Endothelial cell of umbilical vein (primary cell): ENCODE measurements at regions not wholly inside any gene's neighbourhood (a gene's known extent, or its start where the extent isn't known, plus 50 kb on each side); places are given as distances from the start of the nearest gene placed in this dataset.

Source experiments
- BruUV-seq: library from RNA; stranded (reverse); fragments of 400-500 nt; replicated peaks from 2 replicates; lab custom pipeline; 2021; lab: Mats Ljungman, UMichigan
- CTCF ChIA-PET: fragments of 300-600, 350-600 bp; sonication (Branson Sonifier 250); formaldehyde crosslinking; loops from one replicate; lab custom pipeline; 2021; ENCODE audit warnings: antibody characterized with exemption, inconsistent platforms; lab: Charles Lee
- POLR2A ChIA-PET: fragments of 300-600, 350-600 bp; sonication (Branson Sonifier 250); formaldehyde crosslinking; loops from one replicate; lab custom pipeline; 2021; ENCODE audit warnings: antibody characterized with exemption, inconsistent platforms; lab: Charles Lee
- DNase-seq: peaks from one replicate; pipeline ENCODE4 v3.0.0-alpha.2; 2011; ENCODE audit warnings: low read depth, low spot score
- FAIRE-seq: peaks from 2 replicates; lab custom pipeline; 2011; peaks lifted over from hg19 to GRCh38; lab: Jason Lieb, UNC
- H2AFZ ChIP-seq: 2 replicates; pipeline ENCODE4 v1.6.0; 2012; ENCODE audit warnings: low read depth, low read length, control low read depth, inconsistent platforms
- H3K27ac ChIP-seq: 2 replicates; pipeline ENCODE4 v1.5.1; 2011; ENCODE audit warnings: low read depth, mild to moderate bottlenecking, control low read depth, low read length, moderate library complexity; ENCODE audit not compliant: insufficient read depth
- H3K27me3 ChIP-seq, 2 experiments: 2 replicates each; pipeline versions ENCODE4 v1.6.0 to v1.6.1; 2011; ENCODE audit warnings: low read length in 2 of 2, mixed read lengths in 1 of 2; ENCODE audit not compliant: control insufficient read depth in 2 of 2, insufficient read depth in 2 of 2
- H3K36me3 ChIP-seq, 2 experiments: 2 replicates in 1 of 2; 3 replicates in 1 of 2; pipeline ENCODE4 v1.5.1; 2011; ENCODE audit warnings: low read length in 2 of 2, mild to moderate bottlenecking in 1 of 2, moderate library complexity in 1 of 2; ENCODE audit not compliant: control insufficient read depth in 2 of 2, insufficient read depth in 2 of 2; ENCODE audit errors: extremely low read depth in 1 of 2
- H3K4me1 ChIP-seq: 3 replicates; pipeline ENCODE4 v1.5.1; 2011; ENCODE audit warnings: mild to moderate bottlenecking, low read length; ENCODE audit not compliant: control insufficient read depth, insufficient read depth; ENCODE audit errors: extremely low read depth
- H3K4me2 ChIP-seq: 2 replicates; pipeline ENCODE4 v1.6.1; 2011; ENCODE audit warnings: low read length, control low read depth, mixed read lengths; ENCODE audit not compliant: insufficient read depth
- H3K4me3 ChIP-seq, 3 experiments: fragments of 200-600 bp in 1 of 3; sonication (generic), shearing (Covaris generic) in 1 of 3; replicated peaks in 1 of 3; 2 replicates each; pipeline ENCODE4 v1.5.1; 2011 to 2016; ENCODE audit warnings: control low read depth in 3 of 3, low read length in 3 of 3, mild to moderate bottlenecking in 2 of 3, inconsistent platforms in 1 of 3, low read depth in 1 of 3, moderate library complexity in 1 of 3; ENCODE audit not compliant: insufficient read depth in 1 of 3
- H3K79me2 ChIP-seq: 2 replicates; pipeline ENCODE4 v1.6.0; 2012; ENCODE audit warnings: low read length, inconsistent platforms; ENCODE audit not compliant: control insufficient read depth, insufficient read depth
- H3K9ac ChIP-seq: replicated peaks from 2 replicates; pipeline ENCODE3; 2011; ENCODE audit warnings: low read length, control low read depth; ENCODE audit not compliant: insufficient read depth; ENCODE audit errors: extremely low read depth
- H3K9me1 ChIP-seq: replicated peaks from 3 replicates; pipeline ENCODE4 v1.6.0; 2011; ENCODE audit warnings: mild to moderate bottlenecking, low read length; ENCODE audit not compliant: control insufficient read depth, insufficient read depth; ENCODE audit errors: extremely low read depth
- H3K9me3 ChIP-seq: replicated peaks from 2 replicates; pipeline ENCODE4 v1.5.1; 2012; ENCODE audit warnings: low read length, inconsistent platforms; ENCODE audit not compliant: control insufficient read depth, insufficient read depth
- H4K20me1 ChIP-seq: replicated peaks from 2 replicates; pipeline ENCODE3; 2011; ENCODE audit warnings: mild to moderate bottlenecking, low read length; ENCODE audit not compliant: control insufficient read depth, insufficient read depth; ENCODE audit errors: extremely low read depth
- EZH2 ChIP-seq: IDR thresholded peaks from 2 replicates; pipeline ENCODE4 v1.6.1; 2012; ENCODE audit warnings: borderline replicate concordance, low read depth, mild to moderate bottlenecking, moderate library complexity, low read length, inconsistent platforms; ENCODE audit not compliant: severe bottlenecking
- FOS ChIP-seq: IDR thresholded peaks from 2 replicates; pipeline ENCODE4 v1.6.1; 2011; ENCODE audit warnings: mild to moderate bottlenecking, low read length, moderate library complexity, borderline replicate concordance; ENCODE audit not compliant: insufficient read depth
- GATA2 ChIP-seq: IDR thresholded peaks from 2 replicates; pipeline ENCODE4 v1.7.0; 2011; ENCODE audit warnings: low read depth, mild to moderate bottlenecking, moderate library complexity, mixed read lengths, low read length; ENCODE audit not compliant: insufficient read length, insufficient read depth
- JUN ChIP-seq: IDR thresholded peaks from 2 replicates; pipeline ENCODE4 v1.6.1; 2011; ENCODE audit warnings: borderline replicate concordance, low read depth; ENCODE audit not compliant: insufficient read length, insufficient read depth
- MYC ChIP-seq: IDR thresholded peaks from one replicate; pipeline ENCODE4 v1.6.1; 2011; ENCODE audit warnings: mild to moderate bottlenecking, low read depth, low read length
- POLR2A ChIP-seq: IDR thresholded peaks from 2 replicates; pipeline ENCODE4 v1.6.1; 2012; ENCODE audit warnings: low read depth, mild to moderate bottlenecking, control low read depth, low read length
- POLR2AphosphoS5 ChIP-seq: IDR thresholded peaks from 2 replicates; pipeline ENCODE4 v1.6.1; 2012; ENCODE audit warnings: low read depth, mild to moderate bottlenecking, control low read depth, low read length, moderate library complexity; ENCODE audit not compliant: insufficient read depth
- dilution Hi-C: fragments of 300-500 bp; cut with MboI; formaldehyde crosslinking; loops from one replicate; pipeline ENCODE4 v1.15.0; 2019; ENCODE audit warnings: low sequenced_read_pairs; ENCODE audit not compliant: extremely low pct_ligation_motif_present
- intact Hi-C: fragments of 100-400 bp; cut with micrococcal nuclease; formaldehyde crosslinking; loops from one replicate; pipeline ENCODE4 v1.10.0; 2022
- TF ChIP-seq, protein P1 (sequence below): IDR thresholded peaks from 2 replicates; pipeline ENCODE4 v1.6.1; 2011; ENCODE audit not compliant: insufficient read depth, insufficient read length
- TF ChIP-seq, protein P2 (sequence below), 2 donors: IDR thresholded peaks; 1 replicate in 1 of 2; 2 replicates in 1 of 2; pipeline ENCODE4 v1.5.1; 2011; ENCODE audit warnings: low read length in 2 of 2, mild to moderate bottlenecking in 2 of 2, moderate library complexity in 2 of 2, control low read depth in 1 of 2, inconsistent platforms in 1 of 2, low read depth in 1 of 2; ENCODE audit not compliant: insufficient read depth in 1 of 2; ENCODE audit errors: extremely low read depth in 1 of 2

DNA sequence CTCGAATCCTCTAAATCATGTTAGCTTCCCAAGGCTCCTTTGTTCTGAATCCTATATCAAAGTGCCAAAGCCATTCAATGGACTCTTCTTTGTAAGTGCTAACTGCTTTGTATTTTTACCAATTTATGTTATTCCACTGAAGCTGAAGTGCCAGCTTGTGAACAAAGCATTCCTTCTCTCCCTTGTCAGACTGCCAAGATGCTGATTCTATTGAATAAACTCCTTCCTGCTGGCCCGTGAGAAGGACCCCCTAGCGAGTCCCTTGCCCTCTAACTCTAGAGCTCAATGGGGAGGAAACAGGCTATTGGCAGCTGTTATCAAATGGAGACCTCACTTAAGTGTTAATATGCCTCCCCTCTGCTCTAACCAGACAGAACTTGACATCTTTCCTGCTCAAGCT is 1097.9 kb upstream of the CNTNAP5 start:
- FAIRE-seq (no peak), DNase-seq (no peak)
- Histone ChIP-seq H3K36me3 (no peaks in the 10 kb centered on the region), H3K9me1 (no peaks in the 10 kb centered on the region), H3K9me3 (peaks cover 5% of the 10 kb centered on the region), H3K4me3 (no peak overlapping the region), H3K4me2 (no peak overlapping the region), H3K79me2 (no peaks in the 10 kb centered on the region), H2AFZ (no peak overlapping the region), H3K27ac (no peak overlapping the region), H3K27me3 (no peaks in the 10 kb centered on the region), H3K9ac (no peak overlapping the region), H4K20me1 (no peaks in the 10 kb centered on the region), H3K4me1 (no peaks in the 10 kb centered on the region)
- no TSS peak for BruUV-seq
- dilution Hi-C loops: no loop called here
- ChIA-PET CTCF (no interaction called here), POLR2A (no interaction called here)
- TF ChIP-seq MYC (no peak), POLR2A (no peak), EZH2 (no peak), JUN (no peak), GATA2 (no peak), FOS (no peak), POLR2AphosphoS5 (no peak)
- TF ChIP-seq, protein P1, sequence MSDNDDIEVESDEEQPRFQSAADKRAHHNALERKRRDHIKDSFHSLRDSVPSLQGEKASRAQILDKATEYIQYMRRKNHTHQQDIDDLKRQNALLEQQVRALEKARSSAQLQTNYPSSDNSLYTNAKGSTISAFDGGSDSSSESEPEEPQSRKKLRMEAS: no peak
- TF ChIP-seq, protein P2, sequence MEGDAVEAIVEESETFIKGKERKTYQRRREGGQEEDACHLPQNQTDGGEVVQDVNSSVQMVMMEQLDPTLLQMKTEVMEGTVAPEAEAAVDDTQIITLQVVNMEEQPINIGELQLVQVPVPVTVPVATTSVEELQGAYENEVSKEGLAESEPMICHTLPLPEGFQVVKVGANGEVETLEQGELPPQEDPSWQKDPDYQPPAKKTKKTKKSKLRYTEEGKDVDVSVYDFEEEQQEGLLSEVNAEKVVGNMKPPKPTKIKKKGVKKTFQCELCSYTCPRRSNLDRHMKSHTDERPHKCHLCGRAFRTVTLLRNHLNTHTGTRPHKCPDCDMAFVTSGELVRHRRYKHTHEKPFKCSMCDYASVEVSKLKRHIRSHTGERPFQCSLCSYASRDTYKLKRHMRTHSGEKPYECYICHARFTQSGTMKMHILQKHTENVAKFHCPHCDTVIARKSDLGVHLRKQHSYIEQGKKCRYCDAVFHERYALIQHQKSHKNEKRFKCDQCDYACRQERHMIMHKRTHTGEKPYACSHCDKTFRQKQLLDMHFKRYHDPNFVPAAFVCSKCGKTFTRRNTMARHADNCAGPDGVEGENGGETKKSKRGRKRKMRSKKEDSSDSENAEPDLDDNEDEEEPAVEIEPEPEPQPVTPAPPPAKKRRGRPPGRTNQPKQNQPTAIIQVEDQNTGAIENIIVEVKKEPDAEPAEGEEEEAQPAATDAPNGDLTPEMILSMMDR (IDR thresholded peaks at IDR 0.05; ENCODE audit: extremely low read depth in 1 of 2, insufficient read depth in 1 of 2, low read depth in 1 of 2, low read length in 2 of 2): no peak
- intact Hi-C loops: no loop called here
